ENCODE measurements at regions not wholly inside any gene's neighbourhood (a gene's known extent, or its start where the extent isn't known, plus 50 kb on each side); places are given as distances from the start of the nearest gene placed in this dataset.

GRCh38 chr2:8533923-8534322 lies 147.9 kb upstream of the ID2 start:
- H3K4me3 ChIP-seq (ENCODE audit: low read depth, low read length): no peak overlapping the region
- CTCF ChIA-PET: interaction anchor here (2.6 kb wide), 1 partner anchor 10 kb away, joined by 14 read pairs; no protein-coding TSS in a partner anchor
- TF ChIP-seq, protein P1, sequence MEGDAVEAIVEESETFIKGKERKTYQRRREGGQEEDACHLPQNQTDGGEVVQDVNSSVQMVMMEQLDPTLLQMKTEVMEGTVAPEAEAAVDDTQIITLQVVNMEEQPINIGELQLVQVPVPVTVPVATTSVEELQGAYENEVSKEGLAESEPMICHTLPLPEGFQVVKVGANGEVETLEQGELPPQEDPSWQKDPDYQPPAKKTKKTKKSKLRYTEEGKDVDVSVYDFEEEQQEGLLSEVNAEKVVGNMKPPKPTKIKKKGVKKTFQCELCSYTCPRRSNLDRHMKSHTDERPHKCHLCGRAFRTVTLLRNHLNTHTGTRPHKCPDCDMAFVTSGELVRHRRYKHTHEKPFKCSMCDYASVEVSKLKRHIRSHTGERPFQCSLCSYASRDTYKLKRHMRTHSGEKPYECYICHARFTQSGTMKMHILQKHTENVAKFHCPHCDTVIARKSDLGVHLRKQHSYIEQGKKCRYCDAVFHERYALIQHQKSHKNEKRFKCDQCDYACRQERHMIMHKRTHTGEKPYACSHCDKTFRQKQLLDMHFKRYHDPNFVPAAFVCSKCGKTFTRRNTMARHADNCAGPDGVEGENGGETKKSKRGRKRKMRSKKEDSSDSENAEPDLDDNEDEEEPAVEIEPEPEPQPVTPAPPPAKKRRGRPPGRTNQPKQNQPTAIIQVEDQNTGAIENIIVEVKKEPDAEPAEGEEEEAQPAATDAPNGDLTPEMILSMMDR (IDR thresholded peaks at IDR 0.05; ENCODE audit: insufficient read depth, low read length, missing control alignments): no peak
- POLR2A ChIA-PET: interaction anchor here (1.2 kb wide), 1 partner anchor 148 kb away, joined by 3 read pairs; the partner anchor contains the start of gene ID2
- no peak for DNase-seq (ENCODE audit: low read depth, low spot score)

- POLR2A ChIA-PET: no interaction called here
- no peak overlapping the region for H3K4me3 ChIP-seq (ENCODE audit: low read depth, low read length)
- no peak for DNase-seq (ENCODE audit: low read depth, low spot score)
- TF ChIP-seq, protein P1 (IDR thresholded peaks at IDR 0.05; ENCODE audit: insufficient read depth, low read length, missing control alignments): no peak
- CTCF ChIA-PET: no interaction called here
Measured at GRCh38 chr2:8534386-8534728, 147.5 kb upstream of the ID2 start.

GRCh38 chr2:8534729-8535468 lies 147.0 kb upstream of the ID2 start:
- TF ChIP-seq, protein P1 (IDR thresholded peaks at IDR 0.05; ENCODE audit: insufficient read depth, low read length, missing control alignments): no peak
- POLR2A ChIA-PET: no interaction called here

GRCh38 chr2:8535469-8535795 lies 146.4 kb upstream of the ID2 start:
- CTCF ChIA-PET: no interaction called here
- no peak overlapping the region for H3K4me3 ChIP-seq (ENCODE audit: low read depth, low read length)
- POLR2A ChIA-PET: no interaction called here
- no peak for DNase-seq (ENCODE audit: low read depth, low spot score)
- TF ChIP-seq, protein P1 (IDR thresholded peaks at IDR 0.05; ENCODE audit: insufficient read depth, low read length, missing control alignments): no peak

More at GRCh38 chr2:8534729-8535468, 147.0 kb upstream of the ID2 start:
- CTCF ChIA-PET: no interaction called here
- H3K4me3 ChIP-seq (ENCODE audit: low read depth, low read length): no peak overlapping the region
- no peak for DNase-seq (ENCODE audit: low read depth, low spot score)

- ChIA-PET POLR2A (interaction anchor here (1.0 kb wide), 1 partner anchor 146 kb away, joined by 4 read pairs; the partner anchor contains the start of gene ID2), CTCF (interaction anchor here (1.5 kb wide), 1 partner anchor 11 kb away, joined by 5 read pairs; no protein-coding TSS in a partner anchor)
- no peak overlapping the region for H3K4me3 ChIP-seq (ENCODE audit: low read depth, low read length)
- no peak for DNase-seq (ENCODE audit: low read depth, low spot score)
- TF ChIP-seq, protein P1 (IDR thresholded peaks at IDR 0.05; ENCODE audit: insufficient read depth, low read length, missing control alignments): no peak
Measured at GRCh38 chr2:8535821-8536685, 145.8 kb upstream of the ID2 start.
